GM12878 (cell line): ENCODE measurements at regions not wholly inside any gene's neighbourhood (a gene's known extent, or its start where the extent isn't known, plus 50 kb on each side); places are given as distances from the start of the nearest gene placed in this dataset.

Experiments
- ATAC-seq: fragments of 200-7000 bp; cut with Tn5 transposase; 3 replicates; pipeline ENCODE4 v1.9.1; 2020; ENCODE audit warnings: mild to moderate bottlenecking, moderate library complexity
- BruUV-seq: library from RNA; stranded (reverse); fragments of 400-500 nt; replicated peaks from 2 replicates; lab custom pipeline; 2021; lab: Mats Ljungman, UMichigan
- CTCF ChIA-PET: fragments of 300-600 bp; sonication (Branson Sonifier 250); formaldehyde crosslinking; extraction: SDS; loops from one replicate; lab custom pipeline; 2021; ENCODE audit warnings: inconsistent platforms; lab: Yijun Ruan, JAX
- POLR2A ChIA-PET: fragments of 350-600 bp; formaldehyde crosslinking; extraction: SDS; loops from one replicate; lab custom pipeline; 2021; ENCODE audit warnings: inconsistent platforms; lab: Charles Lee
- RAD21 ChIA-PET: fragments of 300-600 bp; sonication (Branson Sonifier 250); formaldehyde crosslinking; loops from one replicate; lab custom pipeline; 2023; ENCODE audit warnings: antibody characterized with exemption; ENCODE audit not compliant: unreplicated experiment; lab: Charles Lee
- SMC1A ChIA-PET: fragments of 300-600 bp; sonication (Branson Sonifier 250); formaldehyde crosslinking; loops from one replicate; lab custom pipeline; 2023; ENCODE audit not compliant: unreplicated experiment, uncharacterized antibody; lab: Charles Lee
- DNase-seq: peaks from one replicate; pipeline ENCODE4 v3.0.0-alpha.2; 2011; ENCODE audit warnings: low read depth, low spot score
- FAIRE-seq: peaks from 3 replicates; lab custom pipeline; 2011; peaks lifted over from hg19 to GRCh38; lab: Jason Lieb, UNC
- H2AFZ ChIP-seq: 2 replicates; pipeline ENCODE4 v1.6.0; 2011; ENCODE audit warnings: low read depth, low read length, control low read depth; ENCODE audit not compliant: control insufficient read depth
- H3K27ac ChIP-seq: 2 replicates; pipeline ENCODE4 v1.5.1; 2011; ENCODE audit warnings: control low read depth; ENCODE audit not compliant: control insufficient read depth, insufficient read depth
- H3K27me3 ChIP-seq, 2 experiments: replicated peaks in 1 of 2; 2 replicates each; pipeline versions ENCODE4 v1.6.0 to v1.6.1; 2011; ENCODE audit warnings: low read length in 1 of 2; ENCODE audit not compliant: control insufficient read depth in 2 of 2, insufficient read depth in 2 of 2
- H3K36me3 ChIP-seq, 2 experiments: 2 replicates each; pipeline ENCODE4 v1.5.1; 2011; ENCODE audit warnings: low read length in 1 of 2; ENCODE audit not compliant: control insufficient read depth in 2 of 2, insufficient read depth in 2 of 2
- H3K4me1 ChIP-seq: 2 replicates; pipeline ENCODE4 v1.6.1; 2011; ENCODE audit warnings: mild to moderate bottlenecking, low read length, moderate library complexity, mixed read lengths; ENCODE audit not compliant: control insufficient read depth, insufficient read depth
- H3K4me2 ChIP-seq: 2 replicates; pipeline ENCODE4 v1.6.0; 2011; ENCODE audit warnings: control low read depth; ENCODE audit not compliant: control insufficient read depth, insufficient read depth
- H3K4me3 ChIP-seq: fragments of 200-600 bp; sonication (generic); 2 replicates; pipeline ENCODE4 v1.5.1; 2016
- H3K79me2 ChIP-seq: 2 replicates; pipeline ENCODE4 v1.6.0; 2011; ENCODE audit warnings: low read length; ENCODE audit not compliant: control insufficient read depth, insufficient read depth
- H3K9ac ChIP-seq: 2 replicates; pipeline ENCODE4 v1.8.0; 2011; ENCODE audit warnings: low read length, control low read depth, mixed read lengths; ENCODE audit not compliant: control insufficient read depth, insufficient read depth
- H3K9me3 ChIP-seq: replicated peaks from 3 replicates; pipeline ENCODE4 v1.5.1; 2011; ENCODE audit warnings: mild to moderate bottlenecking, low read length; ENCODE audit not compliant: control insufficient read depth, insufficient read depth
- H4K20me1 ChIP-seq: 2 replicates; pipeline ENCODE4 v1.6.0; 2011; ENCODE audit not compliant: control insufficient read depth, insufficient read depth
- ASH2L ChIP-seq: fragments of 300-600, 200-600 bp; sonication (generic); IDR thresholded peaks from 2 replicates; pipeline ENCODE4 v1.6.1; 2017; ENCODE audit warnings: low read depth, mild to moderate bottlenecking, borderline replicate concordance
- BCL11A ChIP-seq: IDR thresholded peaks from 2 replicates; pipeline ENCODE4 v1.6.1; 2011; ENCODE audit warnings: low read depth, low read length
- CTCF ChIP-seq, 3 experiments: IDR thresholded peaks in 2 of 3; conservative IDR thresholded peaks in 1 of 3; 2 replicates each; pipeline ENCODE4 v1.5.1; 2011; ENCODE audit warnings: low read depth in 3 of 3, low read length in 3 of 3, mild to moderate bottlenecking in 3 of 3, control low read depth in 2 of 3, moderate library complexity in 2 of 3, inconsistent platforms in 1 of 3, mixed read lengths in 1 of 3; ENCODE audit not compliant: control insufficient read depth in 2 of 3, insufficient read depth in 1 of 3; ENCODE audit errors: extremely low read depth in 1 of 3
- ELK1 ChIP-seq: IDR thresholded peaks from 2 replicates; pipeline ENCODE4 v1.6.1; 2012; ENCODE audit warnings: low read depth, low read length, improper control_type of control experiment
- FOS ChIP-seq: IDR thresholded peaks from 3 replicates; pipeline ENCODE4 v1.6.1; 2011; ENCODE audit warnings: borderline replicate concordance; ENCODE audit not compliant: insufficient read length; ENCODE audit errors: extremely low read depth
- HDAC6 ChIP-seq: fragments of 200-600 bp; sonication (generic); IDR thresholded peaks from one replicate; pipeline ENCODE4 v1.8.0; 2017; ENCODE audit warnings: antibody characterized with exemption; ENCODE audit not compliant: unreplicated experiment
- HSF1 ChIP-seq: fragments of 150-350 bp; IDR thresholded peaks from 2 replicates; pipeline ENCODE4 v1.6.1; 2014; ENCODE audit warnings: mild to moderate bottlenecking, low read depth, low read length
- NR2C2 ChIP-seq: IDR thresholded peaks from 2 replicates; pipeline ENCODE4 v1.6.1; 2011; ENCODE audit warnings: borderline replicate concordance, low read depth; ENCODE audit not compliant: control insufficient read depth, insufficient read length
- PAX8 ChIP-seq: fragments of 450-650 bp; IDR thresholded peaks from 2 replicates; pipeline ENCODE4 v1.6.1; 2017; ENCODE audit warnings: mild to moderate bottlenecking, moderate library complexity
- RFX5 ChIP-seq: IDR thresholded peaks from 2 replicates; pipeline ENCODE4 v1.6.1; 2011; ENCODE audit warnings: low read depth, low read length, improper control_type of control experiment
- RUNX3 ChIP-seq: IDR thresholded peaks from 2 replicates; pipeline ENCODE4 v1.6.1; 2012; ENCODE audit warnings: low read length, inconsistent platforms
- SREBF1 ChIP-seq: IDR thresholded peaks from 2 replicates; pipeline ENCODE4 v1.6.1; 2012; ENCODE audit warnings: mild to moderate bottlenecking, low read length
- SRF ChIP-seq, 2 experiments: IDR thresholded peaks; 2 replicates each; pipeline ENCODE4 v1.6.1; 2011; ENCODE audit warnings: low read depth in 2 of 2, low read length in 2 of 2, mild to moderate bottlenecking in 1 of 2, moderate library complexity in 1 of 2
- ZNF207 ChIP-seq: fragments of 450-650 bp; IDR thresholded peaks from 2 replicates; pipeline ENCODE4 v1.6.1; 2014; ENCODE audit warnings: antibody characterized with exemption, mild to moderate bottlenecking, borderline replicate concordance
- WGBS: methylation state at CpG from one replicate; pipeline ENCODE4 v1.1.6; 2016; ENCODE audit warnings: low lambda C conversion rate; ENCODE audit not compliant: insufficient replicate concordance, insufficient coverage; ENCODE audit errors: missing lambda C conversion rate; 5-methylcytosine and 5-hydroxymethylcytosine counted together
- in situ Hi-C: fragments of 300-500 bp; cut with MboI; formaldehyde crosslinking; loops from 9 replicates; pipeline ENCODE4 v1.14.3; 2018; ENCODE audit warnings: mixed read lengths
- intact Hi-C: fragments of 100-400 bp; cut with micrococcal nuclease; formaldehyde crosslinking; loops from one replicate; pipeline ENCODE4 v1.14.2; 2022; ENCODE audit not compliant: unreplicated experiment
- TF ChIP-seq, protein P1 (sequence below): fragments of 450-650 bp; IDR thresholded peaks from 2 replicates; pipeline ENCODE4 v1.6.1; 2017; ENCODE audit warnings: mild to moderate bottlenecking, moderate library complexity

DNA sequence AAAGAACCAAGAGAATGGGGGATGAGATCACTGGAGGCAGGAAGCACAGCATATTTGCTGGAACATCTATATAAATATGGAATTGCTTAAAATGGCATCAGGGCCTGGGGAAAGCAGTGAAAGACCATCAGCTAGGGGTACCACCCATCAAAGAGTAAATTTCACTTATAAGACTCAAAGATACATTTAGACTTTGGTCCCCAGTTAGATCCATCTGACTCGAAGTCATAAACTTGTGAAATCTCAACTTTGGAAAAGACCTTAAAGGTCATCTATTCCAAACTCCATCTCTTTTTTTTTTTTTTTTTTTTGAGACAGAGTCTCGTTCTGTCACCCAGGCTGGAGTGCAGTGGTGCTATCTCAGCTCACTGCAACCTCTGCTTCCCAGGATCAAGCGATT is 109.8 kb downstream of the UNC5CL start (continued):
- TF ChIP-seq ELK1 = no peak
- no peak for TF ChIP-seq ZNF207
- TF ChIP-seq RUNX3 = no peak
- no peak for TF ChIP-seq SREBF1
- no peak for TF ChIP-seq PAX8
- no peak for TF ChIP-seq HDAC6
- no peak for TF ChIP-seq ASH2L
- no peak for TF ChIP-seq BCL11A
- TF ChIP-seq, all 136 proteins: peak for 0

DNA sequence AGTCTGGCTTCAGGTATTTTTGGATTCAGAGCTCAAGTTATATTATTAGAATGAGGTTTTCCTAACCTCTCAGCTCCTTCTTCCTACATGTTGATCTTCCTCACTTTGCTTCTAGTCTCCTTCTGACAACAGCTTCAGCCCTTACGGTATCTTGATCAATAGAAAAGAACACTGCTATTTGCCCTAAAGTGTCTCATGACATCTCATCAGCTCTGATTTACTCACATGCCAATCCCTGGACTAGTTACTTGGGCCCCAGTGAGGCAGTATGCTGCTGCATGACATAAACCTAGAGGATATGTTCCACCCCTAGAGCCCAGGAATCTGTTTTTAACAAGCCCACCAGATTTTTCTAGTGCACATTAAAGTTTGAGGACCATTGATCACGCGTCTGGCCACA is 110.3 kb downstream of the UNC5CL start:
- Histone ChIP-seq H3K9ac (no peak overlapping the region), H3K79me2 (no peaks in the 10 kb centered on the region), H3K36me3 (no peaks in the 10 kb centered on the region), H4K20me1 (no peaks in the 10 kb centered on the region), H3K9me3 (no peaks in the 10 kb centered on the region), H3K4me1 (no peaks in the 10 kb centered on the region), H3K4me2 (no peak overlapping the region), H3K4me3 (no peak overlapping the region), H2AFZ (no peak overlapping the region), H3K27me3 (peaks cover 0 to 2% of the 10 kb centered on the region in 2 experiments; a peak in 3 of 4 replicates), H3K27ac (no peak overlapping the region)
- CTCF ChIA-PET = interaction anchor here (1.6 kb wide), 1 partner anchor 16 kb away, joined by 5 read pairs; no protein-coding TSS in a partner anchor
- in situ Hi-C loops = no loop called here
- DNase-seq (no peak), ATAC-seq (no peak), FAIRE-seq (no peak)
- POLR2A ChIA-PET = no interaction called here
- SMC1A ChIA-PET = interaction anchor here (1.1 to 1.4 kb wide), 2 partner anchors 20 to 326 kb away, joined by 3 read pairs; no protein-coding TSS in a partner anchor
- no TSS peak for BruUV-seq
- 12% methylated on average over 3 of the region's 3 CpGs for WGBS
- RAD21 ChIA-PET = no interaction called here
- intact Hi-C loops = no loop called here
- TF ChIP-seq, protein P1, sequence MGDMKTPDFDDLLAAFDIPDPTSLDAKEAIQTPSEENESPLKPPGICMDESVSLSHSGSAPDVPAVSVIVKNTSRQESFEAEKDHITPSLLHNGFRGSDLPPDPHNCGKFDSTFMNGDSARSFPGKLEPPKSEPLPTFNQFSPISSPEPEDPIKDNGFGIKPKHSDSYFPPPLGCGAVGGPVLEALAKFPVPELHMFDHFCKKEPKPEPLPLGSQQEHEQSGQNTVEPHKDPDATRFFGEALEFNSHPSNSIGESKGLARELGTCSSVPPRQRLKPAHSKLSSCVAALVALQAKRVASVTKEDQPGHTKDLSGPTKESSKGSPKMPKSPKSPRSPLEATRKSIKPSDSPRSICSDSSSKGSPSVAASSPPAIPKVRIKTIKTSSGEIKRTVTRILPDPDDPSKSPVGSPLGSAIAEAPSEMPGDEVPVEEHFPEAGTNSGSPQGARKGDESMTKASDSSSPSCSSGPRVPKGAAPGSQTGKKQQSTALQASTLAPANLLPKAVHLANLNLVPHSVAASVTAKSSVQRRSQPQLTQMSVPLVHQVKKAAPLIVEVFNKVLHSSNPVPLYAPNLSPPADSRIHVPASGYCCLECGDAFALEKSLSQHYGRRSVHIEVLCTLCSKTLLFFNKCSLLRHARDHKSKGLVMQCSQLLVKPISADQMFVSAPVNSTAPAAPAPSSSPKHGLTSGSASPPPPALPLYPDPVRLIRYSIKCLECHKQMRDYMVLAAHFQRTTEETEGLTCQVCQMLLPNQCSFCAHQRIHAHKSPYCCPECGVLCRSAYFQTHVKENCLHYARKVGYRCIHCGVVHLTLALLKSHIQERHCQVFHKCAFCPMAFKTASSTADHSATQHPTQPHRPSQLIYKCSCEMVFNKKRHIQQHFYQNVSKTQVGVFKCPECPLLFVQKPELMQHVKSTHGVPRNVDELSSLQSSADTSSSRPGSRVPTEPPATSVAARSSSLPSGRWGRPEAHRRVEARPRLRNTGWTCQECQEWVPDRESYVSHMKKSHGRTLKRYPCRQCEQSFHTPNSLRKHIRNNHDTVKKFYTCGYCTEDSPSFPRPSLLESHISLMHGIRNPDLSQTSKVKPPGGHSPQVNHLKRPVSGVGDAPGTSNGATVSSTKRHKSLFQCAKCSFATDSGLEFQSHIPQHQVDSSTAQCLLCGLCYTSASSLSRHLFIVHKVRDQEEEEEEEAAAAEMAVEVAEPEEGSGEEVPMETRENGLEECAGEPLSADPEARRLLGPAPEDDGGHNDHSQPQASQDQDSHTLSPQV = no peak
- no peak for TF ChIP-seq CTCF (IDR thresholded peaks at IDR 0.05 in 2 of 3, conservative IDR thresholded peaks at IDR 0.05 in 1 of 3; ENCODE audit: control insufficient read depth in 2 of 3, extremely low read depth in 1 of 3, insufficient read depth in 1 of 3, low read depth in 3 of 3, low read length in 3 of 3)
- no peak for TF ChIP-seq RFX5
- TF ChIP-seq SRF (IDR thresholded peaks at IDR 0.05; ENCODE audit: low read depth in 2 of 2, low read length in 2 of 2) = no peak
- TF ChIP-seq NR2C2 = no peak
- TF ChIP-seq FOS = no peak
- TF ChIP-seq HSF1 = no peak
